Esophagus squamous epithelium (tissue), 4 donors: ENCODE measurements at regions not wholly inside any gene's neighbourhood (a gene's known extent, or its start where the extent isn't known, plus 50 kb on each side); places are given as distances from the start of the nearest gene placed in this dataset.

Experiments
- POLR2A ChIP-seq, 4 donors: fragments of 450-650 bp; IDR thresholded peaks; one replicate each; pipeline ENCODE4 v1.6.1; 2017; ENCODE audit warnings: antibody characterized with exemption in 4 of 4, mild to moderate bottlenecking in 4 of 4, moderate library complexity in 3 of 4
- TF ChIP-seq, protein P1 (sequence below), 6 experiments: fragments of 450-650 bp in 4 of 6; fragments of 200-600 bp in 2 of 6; sonication (generic) in 2 of 6; IDR thresholded peaks; one replicate each; pipeline ENCODE4 v1.5.1; 2016 to 2019; ENCODE audit warnings: antibody characterized with exemption in 6 of 6, mild to moderate bottlenecking in 4 of 6, moderate library complexity in 4 of 6

DNA sequence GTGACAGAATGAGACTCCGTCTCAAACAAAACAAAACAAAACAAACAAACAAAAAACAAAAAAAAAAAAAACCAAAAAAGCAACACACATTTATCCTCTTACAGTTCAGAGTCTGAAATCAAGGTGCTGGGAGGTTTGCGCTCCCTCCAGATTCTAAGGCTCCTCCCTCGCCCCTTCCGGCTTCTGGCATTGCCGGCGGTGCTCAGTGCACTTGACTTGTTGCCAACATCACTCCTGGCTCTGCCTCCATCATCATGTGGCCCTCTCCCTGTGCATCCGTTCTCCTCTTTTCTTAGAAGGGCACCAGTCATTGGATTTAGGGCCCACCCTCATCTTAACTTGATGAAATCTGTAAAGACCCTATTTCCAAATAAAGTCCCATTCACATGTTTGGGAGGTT, 73.8 kb downstream of the RBFOX3 start:
- TF ChIP-seq, protein P1, sequence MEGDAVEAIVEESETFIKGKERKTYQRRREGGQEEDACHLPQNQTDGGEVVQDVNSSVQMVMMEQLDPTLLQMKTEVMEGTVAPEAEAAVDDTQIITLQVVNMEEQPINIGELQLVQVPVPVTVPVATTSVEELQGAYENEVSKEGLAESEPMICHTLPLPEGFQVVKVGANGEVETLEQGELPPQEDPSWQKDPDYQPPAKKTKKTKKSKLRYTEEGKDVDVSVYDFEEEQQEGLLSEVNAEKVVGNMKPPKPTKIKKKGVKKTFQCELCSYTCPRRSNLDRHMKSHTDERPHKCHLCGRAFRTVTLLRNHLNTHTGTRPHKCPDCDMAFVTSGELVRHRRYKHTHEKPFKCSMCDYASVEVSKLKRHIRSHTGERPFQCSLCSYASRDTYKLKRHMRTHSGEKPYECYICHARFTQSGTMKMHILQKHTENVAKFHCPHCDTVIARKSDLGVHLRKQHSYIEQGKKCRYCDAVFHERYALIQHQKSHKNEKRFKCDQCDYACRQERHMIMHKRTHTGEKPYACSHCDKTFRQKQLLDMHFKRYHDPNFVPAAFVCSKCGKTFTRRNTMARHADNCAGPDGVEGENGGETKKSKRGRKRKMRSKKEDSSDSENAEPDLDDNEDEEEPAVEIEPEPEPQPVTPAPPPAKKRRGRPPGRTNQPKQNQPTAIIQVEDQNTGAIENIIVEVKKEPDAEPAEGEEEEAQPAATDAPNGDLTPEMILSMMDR (IDR thresholded peaks at IDR 0.05): no peak
- no peak for TF ChIP-seq POLR2A (IDR thresholded peaks at IDR 0.05)
